ENCODE measurements at regions not wholly inside any gene's neighbourhood (a gene's known extent, or its start where the extent isn't known, plus 50 kb on each side); places are given as distances from the start of the nearest gene placed in this dataset.

- Histone ChIP-seq H3K4me3 (ENCODE audit: insufficient read depth, low read depth, low read length) (no peak overlapping the region), H3K36me3 (ENCODE audit: insufficient read depth, low read length) (no peaks in the 10 kb centered on the region), H3K9ac (ENCODE audit: low read length) (no peak overlapping the region), H3K27ac (ENCODE audit: low read depth, low read length) (no peak overlapping the region), H3K9me3 (ENCODE audit: insufficient read depth, low read depth, low read length) (peaks cover 5% of the 10 kb centered on the region), H3K4me1 (ENCODE audit: insufficient read depth, low read length) (no peaks in the 10 kb centered on the region), H3K4me2 (ENCODE audit: low read length) (no peak overlapping the region), H4K20me1 (ENCODE audit: insufficient read depth, low read length) (no peaks in the 10 kb centered on the region), H3K79me2 (ENCODE audit: insufficient read depth, low read length) (no peaks in the 10 kb centered on the region), H3K27me3 (ENCODE audit: insufficient read depth, low read length) (no peaks in the 10 kb centered on the region), H2AFZ (ENCODE audit: low read depth, low read length) (no peak overlapping the region)
- TF ChIP-seq EZH2 (IDR thresholded peaks at IDR 0.05; ENCODE audit: insufficient read depth, low read length) = no peak
- TF ChIP-seq, protein P1, sequence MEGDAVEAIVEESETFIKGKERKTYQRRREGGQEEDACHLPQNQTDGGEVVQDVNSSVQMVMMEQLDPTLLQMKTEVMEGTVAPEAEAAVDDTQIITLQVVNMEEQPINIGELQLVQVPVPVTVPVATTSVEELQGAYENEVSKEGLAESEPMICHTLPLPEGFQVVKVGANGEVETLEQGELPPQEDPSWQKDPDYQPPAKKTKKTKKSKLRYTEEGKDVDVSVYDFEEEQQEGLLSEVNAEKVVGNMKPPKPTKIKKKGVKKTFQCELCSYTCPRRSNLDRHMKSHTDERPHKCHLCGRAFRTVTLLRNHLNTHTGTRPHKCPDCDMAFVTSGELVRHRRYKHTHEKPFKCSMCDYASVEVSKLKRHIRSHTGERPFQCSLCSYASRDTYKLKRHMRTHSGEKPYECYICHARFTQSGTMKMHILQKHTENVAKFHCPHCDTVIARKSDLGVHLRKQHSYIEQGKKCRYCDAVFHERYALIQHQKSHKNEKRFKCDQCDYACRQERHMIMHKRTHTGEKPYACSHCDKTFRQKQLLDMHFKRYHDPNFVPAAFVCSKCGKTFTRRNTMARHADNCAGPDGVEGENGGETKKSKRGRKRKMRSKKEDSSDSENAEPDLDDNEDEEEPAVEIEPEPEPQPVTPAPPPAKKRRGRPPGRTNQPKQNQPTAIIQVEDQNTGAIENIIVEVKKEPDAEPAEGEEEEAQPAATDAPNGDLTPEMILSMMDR (IDR thresholded peaks at IDR 0.05; ENCODE audit: insufficient read depth, low read depth, low read length) = no peak
- Mint-ChIP-seq H3K4me3 (ENCODE audit: unreplicated experiment) (no peak overlapping the region), H3K4me1 (ENCODE audit: low read depth, unreplicated experiment) (no peaks in the 10 kb centered on the region), H3K27me3 (ENCODE audit: low read depth, unreplicated experiment) (no peaks in the 10 kb centered on the region), H3K27ac (ENCODE audit: unreplicated experiment) (no peak overlapping the region), H3K9me3 (ENCODE audit: unreplicated experiment) (peaks cover 6% of the 10 kb centered on the region), H3K36me3 (ENCODE audit: low read depth, unreplicated experiment) (no peaks in the 10 kb centered on the region)
- peak; percentile 20 for FAIRE-seq
- no peak for DNase-seq (ENCODE audit: low read depth)
Observed at GRCh38 chr14:38103542-38104225, 104.0 kb upstream of the SSTR1 start.

DNA sequence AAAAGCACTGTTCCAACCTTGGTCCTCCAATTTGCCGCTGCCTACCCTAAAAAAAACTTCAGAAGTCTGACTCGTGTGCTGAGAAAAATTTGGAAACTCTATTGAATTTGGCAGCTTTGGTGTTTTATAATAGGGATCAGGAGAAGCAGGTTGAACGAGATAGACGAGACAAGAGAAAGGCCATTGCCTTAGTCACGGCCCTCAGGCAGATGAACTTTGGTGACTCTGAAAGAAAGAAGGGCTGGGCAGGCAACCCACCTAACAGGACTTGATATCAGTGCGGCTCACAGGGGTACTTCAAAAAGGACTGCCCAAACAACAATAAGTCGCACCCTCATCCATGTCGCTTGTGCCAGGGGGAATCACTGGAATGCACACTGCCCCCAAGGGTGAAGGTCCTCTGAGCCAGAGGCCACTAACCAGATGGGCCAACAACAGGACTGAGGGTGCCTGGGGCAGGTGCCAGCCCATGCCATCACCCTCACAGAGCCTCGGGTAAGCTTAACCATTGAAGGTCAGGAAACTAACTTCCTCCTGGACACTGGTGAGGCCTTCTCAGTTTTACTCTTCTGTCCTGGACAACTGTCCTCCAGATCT, 102.5 kb upstream of the SSTR1 start:
- DNase-seq (ENCODE audit: low read depth) = no peak
- no peak for TF ChIP-seq EZH2 (IDR thresholded peaks at IDR 0.05; ENCODE audit: insufficient read depth, low read length)
- TF ChIP-seq, protein P1 (IDR thresholded peaks at IDR 0.05; ENCODE audit: insufficient read depth, low read depth, low read length) = no peak
- Mint-ChIP-seq H3K36me3 (ENCODE audit: low read depth, unreplicated experiment) (no peaks in the 10 kb centered on the region), H3K9me3 (ENCODE audit: unreplicated experiment) (peaks cover 4% of the 10 kb centered on the region), H3K4me1 (ENCODE audit: low read depth, unreplicated experiment) (no peaks in the 10 kb centered on the region), H3K27me3 (ENCODE audit: low read depth, unreplicated experiment) (no peaks in the 10 kb centered on the region), H3K4me3 (ENCODE audit: unreplicated experiment) (no peak overlapping the region), H3K27ac (ENCODE audit: unreplicated experiment) (no peak overlapping the region)
- no peaks in the 10 kb centered on the region for H4K20me1 ChIP-seq (ENCODE audit: insufficient read depth, low read length)
- H3K27me3 ChIP-seq (ENCODE audit: insufficient read depth, low read length) = no peaks in the 10 kb centered on the region
- no peak overlapping the region for H3K4me3 ChIP-seq (ENCODE audit: insufficient read depth, low read depth, low read length)
- H3K36me3 ChIP-seq (ENCODE audit: insufficient read depth, low read length) = no peaks in the 10 kb centered on the region
- H3K4me2 ChIP-seq (ENCODE audit: low read length) = no peak overlapping the region
- H3K9ac ChIP-seq (ENCODE audit: low read length) = no peak overlapping the region
- FAIRE-seq = no peak
- H3K79me2 ChIP-seq (ENCODE audit: insufficient read depth, low read length) = no peaks in the 10 kb centered on the region
- H3K4me1 ChIP-seq (ENCODE audit: insufficient read depth, low read length) = no peaks in the 10 kb centered on the region
- H2AFZ ChIP-seq (ENCODE audit: low read depth, low read length) = no peak overlapping the region
- H3K9me3 ChIP-seq (ENCODE audit: insufficient read depth, low read depth, low read length) = peaks cover 5% of the 10 kb centered on the region
- no peak overlapping the region for H3K27ac ChIP-seq (ENCODE audit: low read depth, low read length)

DNA sequence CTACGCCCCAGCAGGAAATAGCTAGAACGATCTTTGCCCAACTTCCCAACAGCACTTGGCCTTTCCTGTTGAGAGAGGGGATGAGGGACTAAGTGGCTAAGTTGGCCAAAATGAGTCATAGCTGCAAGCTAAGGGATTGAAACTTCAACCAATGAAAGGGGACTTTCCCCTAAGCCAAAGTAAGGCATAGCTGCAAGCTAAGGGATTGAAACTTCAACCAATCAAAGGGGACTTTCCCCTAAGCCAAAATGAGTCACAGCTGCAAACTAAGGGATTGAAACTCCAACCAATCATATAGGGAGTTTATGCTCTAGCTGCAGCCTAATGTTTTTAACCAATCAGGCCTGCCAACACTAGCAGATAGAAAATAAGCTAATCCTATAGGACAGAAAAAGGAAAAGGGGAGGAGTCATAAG, 100.5 kb upstream of the SSTR1 start:
- Mint-ChIP-seq H3K4me1 (ENCODE audit: low read depth, unreplicated experiment) (no peaks in the 10 kb centered on the region), H3K27me3 (ENCODE audit: low read depth, unreplicated experiment) (no peaks in the 10 kb centered on the region), H3K27ac (ENCODE audit: unreplicated experiment) (no peak overlapping the region), H3K36me3 (ENCODE audit: low read depth, unreplicated experiment) (no peaks in the 10 kb centered on the region), H3K9me3 (ENCODE audit: unreplicated experiment) (peaks cover 4% of the 10 kb centered on the region), H3K4me3 (ENCODE audit: unreplicated experiment) (no peak overlapping the region)
- H4K20me1 ChIP-seq (ENCODE audit: insufficient read depth, low read length) = no peaks in the 10 kb centered on the region
- no peaks in the 10 kb centered on the region for H3K27me3 ChIP-seq (ENCODE audit: insufficient read depth, low read length)
- TF ChIP-seq EZH2 (IDR thresholded peaks at IDR 0.05; ENCODE audit: insufficient read depth, low read length) = no peak
- TF ChIP-seq, protein P1 (IDR thresholded peaks at IDR 0.05; ENCODE audit: insufficient read depth, low read depth, low read length) = no peak
- H2AFZ ChIP-seq (ENCODE audit: low read depth, low read length) = no peak overlapping the region
- H3K36me3 ChIP-seq (ENCODE audit: insufficient read depth, low read length) = no peaks in the 10 kb centered on the region
- no peak overlapping the region for H3K4me3 ChIP-seq (ENCODE audit: insufficient read depth, low read depth, low read length)
- no peak overlapping the region for H3K9ac ChIP-seq (ENCODE audit: low read length)
- no peaks in the 10 kb centered on the region for H3K4me1 ChIP-seq (ENCODE audit: insufficient read depth, low read length)
- H3K4me2 ChIP-seq (ENCODE audit: low read length) = no peak overlapping the region
- FAIRE-seq = no peak
- H3K27ac ChIP-seq (ENCODE audit: low read depth, low read length) = no peak overlapping the region
- DNase-seq (ENCODE audit: low read depth) = no peak
- no peaks in the 10 kb centered on the region for H3K9me3 ChIP-seq (ENCODE audit: insufficient read depth, low read depth, low read length)
- H3K79me2 ChIP-seq (ENCODE audit: insufficient read depth, low read length) = no peaks in the 10 kb centered on the region

Data from astrocyte (in vitro differentiated cells and primary cell).